ENCODE measurements at regions not wholly inside any gene's neighbourhood (a gene's known extent, or its start where the extent isn't known, plus 50 kb on each side); places are given as distances from the start of the nearest gene placed in this dataset.

- Histone ChIP-seq H3K36me3 (ENCODE audit: control insufficient read depth in 4 of 4, insufficient read depth in 4 of 4, low read length in 3 of 4) (no peaks in the 10 kb centered on the region), H3K9me3 (ENCODE audit: control extremely low read depth in 1 of 5, control insufficient read depth in 4 of 5, insufficient read depth in 2 of 5, low read depth in 1 of 5, low read length in 4 of 5) (peaks cover 0 to 5% (median 0%) of the 10 kb centered on the region in 5 experiments), H3K27me3 (replicated peaks in 2 of 5; ENCODE audit: control insufficient read depth in 4 of 5, insufficient read depth in 5 of 5, low read length in 4 of 5) (no peaks in the 10 kb centered on the region), H3K4me1 (ENCODE audit: control extremely low read depth in 1 of 4, control insufficient read depth in 4 of 4, insufficient read depth in 4 of 4, low read length in 3 of 4) (peaks cover 0 to 5% (median 1%) of the 10 kb centered on the region in 4 experiments), H3K4me3 (ENCODE audit: control insufficient read depth in 1 of 7, extremely low read depth in 1 of 7, insufficient read depth in 4 of 7, low read depth in 2 of 7, low read length in 6 of 7) (no peak overlapping the region), H3K27ac (ENCODE audit: insufficient read depth in 1 of 2, low read depth in 1 of 2, low read length in 2 of 2, poor library complexity in 1 of 2, severe bottlenecking in 2 of 2) (no peak overlapping the region)
- DNase-seq, result no peak
- ChIA-PET CTCF (no interaction called here), POLR2A (no interaction called here)
- 100% methylated on average over 1 of the region's 2 CpGs for WGBS (ENCODE audit: insufficient coverage)
These were observed 69.2 kb downstream of the LYZL2 start for GRCh38 chr10:30560326-30560725.

- POLR2A ChIA-PET, result no interaction called here
- H3K4me3 ChIP-seq (ENCODE audit: control insufficient read depth in 1 of 7, extremely low read depth in 1 of 7, insufficient read depth in 4 of 7, low read depth in 2 of 7, low read length in 6 of 7), result no peak overlapping the region
- no peak overlapping the region for H3K27ac ChIP-seq (ENCODE audit: insufficient read depth in 1 of 2, low read depth in 1 of 2, low read length in 2 of 2, poor library complexity in 1 of 2, severe bottlenecking in 2 of 2)
- H3K36me3 ChIP-seq (ENCODE audit: control insufficient read depth in 4 of 4, insufficient read depth in 4 of 4, low read length in 3 of 4), result no peaks in the 10 kb centered on the region
- H3K4me1 ChIP-seq (ENCODE audit: control extremely low read depth in 1 of 4, control insufficient read depth in 4 of 4, insufficient read depth in 4 of 4, low read length in 3 of 4), result peaks cover 4 to 14% (median 5%) of the 10 kb centered on the region in 4 experiments
- 85% methylated on average over 9 of the region's 9 CpGs for WGBS (ENCODE audit: insufficient coverage)
- no peak for DNase-seq
- H3K27me3 ChIP-seq (replicated peaks in 2 of 5; ENCODE audit: control insufficient read depth in 4 of 5, insufficient read depth in 5 of 5, low read length in 4 of 5), result no peaks in the 10 kb centered on the region
- peaks cover 0 to 5% (median 0%) of the 10 kb centered on the region in 5 experiments for H3K9me3 ChIP-seq (ENCODE audit: control extremely low read depth in 1 of 5, control insufficient read depth in 4 of 5, insufficient read depth in 2 of 5, low read depth in 1 of 5, low read length in 4 of 5)
- CTCF ChIA-PET, result interaction anchor here (0.8 to 1.3 kb wide), 4 partner anchors 8 to 32 kb away, joined by 3 read pairs; no protein-coding TSS in a partner anchor
These were observed 70.4 kb downstream of the LYZL2 start for GRCh38 chr10:30559180-30559579.

- no peak overlapping the region for H3K27ac ChIP-seq (ENCODE audit: insufficient read depth in 1 of 2, low read depth in 1 of 2, low read length in 2 of 2, poor library complexity in 1 of 2, severe bottlenecking in 2 of 2)
- H3K9me3 ChIP-seq (ENCODE audit: control extremely low read depth in 1 of 5, control insufficient read depth in 4 of 5, insufficient read depth in 2 of 5, low read depth in 1 of 5, low read length in 4 of 5), result peaks cover 0 to 5% (median 0%) of the 10 kb centered on the region in 5 experiments
- H3K4me3 ChIP-seq (ENCODE audit: control insufficient read depth in 1 of 7, extremely low read depth in 1 of 7, insufficient read depth in 4 of 7, low read depth in 2 of 7, low read length in 6 of 7), result no peak overlapping the region
- ChIA-PET POLR2A (no interaction called here), CTCF (interaction anchor here (0.8 to 1.0 kb wide), 3 partner anchors 9 to 33 kb away, joined by 3 read pairs; no protein-coding TSS in a partner anchor)
- no peak for DNase-seq
- peaks cover 11 to 22% (median 12%) of the 10 kb centered on the region in 4 experiments for H3K4me1 ChIP-seq (ENCODE audit: control extremely low read depth in 1 of 4, control insufficient read depth in 4 of 4, insufficient read depth in 4 of 4, low read length in 3 of 4)
- H3K36me3 ChIP-seq (ENCODE audit: control insufficient read depth in 4 of 4, insufficient read depth in 4 of 4, low read length in 3 of 4), result no peaks in the 10 kb centered on the region
- H3K27me3 ChIP-seq (replicated peaks in 2 of 5; ENCODE audit: control insufficient read depth in 4 of 5, insufficient read depth in 5 of 5, low read length in 4 of 5), result no peaks in the 10 kb centered on the region
- 98% methylated on average over 9 of the region's 14 CpGs for WGBS (ENCODE audit: insufficient coverage)
These were observed 71.1 kb downstream of the LYZL2 start for GRCh38 chr10:30558411-30558810.

- POLR2A ChIA-PET, result no interaction called here
- WGBS (ENCODE audit: insufficient coverage), result over 99% methylated on average over 8 of the region's 8 CpGs
- H3K36me3 ChIP-seq (ENCODE audit: control insufficient read depth in 4 of 4, insufficient read depth in 4 of 4, low read length in 3 of 4), result no peaks in the 10 kb centered on the region
- no peaks in the 10 kb centered on the region for H3K27me3 ChIP-seq (replicated peaks in 2 of 5; ENCODE audit: control insufficient read depth in 4 of 5, insufficient read depth in 5 of 5, low read length in 4 of 5)
- CTCF ChIA-PET, result interaction anchor here (1.0 to 2.1 kb wide), 3 partner anchors 23 to 26 kb away, joined by 3 to 9 read pairs (median 4); no protein-coding TSS in a partner anchor
- no peak for DNase-seq
- no peak overlapping the region for H3K27ac ChIP-seq (ENCODE audit: insufficient read depth in 1 of 2, low read depth in 1 of 2, low read length in 2 of 2, poor library complexity in 1 of 2, severe bottlenecking in 2 of 2)
- H3K4me1 ChIP-seq (ENCODE audit: control extremely low read depth in 1 of 4, control insufficient read depth in 4 of 4, insufficient read depth in 4 of 4, low read length in 3 of 4), result peaks cover 13 to 25% (median 17%) of the 10 kb centered on the region in 4 experiments
- H3K4me3 ChIP-seq (ENCODE audit: control insufficient read depth in 1 of 7, extremely low read depth in 1 of 7, insufficient read depth in 4 of 7, low read depth in 2 of 7, low read length in 6 of 7), result no peak overlapping the region
- peaks cover 0 to 5% (median 0%) of the 10 kb centered on the region in 5 experiments for H3K9me3 ChIP-seq (ENCODE audit: control extremely low read depth in 1 of 5, control insufficient read depth in 4 of 5, insufficient read depth in 2 of 5, low read depth in 1 of 5, low read length in 4 of 5)
These were observed 71.7 kb downstream of the LYZL2 start for GRCh38 chr10:30557884-30558283.

- Histone ChIP-seq H3K27ac (ENCODE audit: insufficient read depth in 1 of 2, low read depth in 1 of 2, low read length in 2 of 2, poor library complexity in 1 of 2, severe bottlenecking in 2 of 2) (no peak overlapping the region), H3K9me3 (ENCODE audit: control extremely low read depth in 1 of 5, control insufficient read depth in 4 of 5, insufficient read depth in 2 of 5, low read depth in 1 of 5, low read length in 4 of 5) (peaks cover 0 to 5% (median 0%) of the 10 kb centered on the region in 5 experiments), H3K4me1 (ENCODE audit: control extremely low read depth in 1 of 4, control insufficient read depth in 4 of 4, insufficient read depth in 4 of 4, low read length in 3 of 4) (peaks cover 13 to 33% (median 19%) of the 10 kb centered on the region in 4 experiments), H3K36me3 (ENCODE audit: control insufficient read depth in 4 of 4, insufficient read depth in 4 of 4, low read length in 3 of 4) (no peaks in the 10 kb centered on the region), H3K4me3 (ENCODE audit: control insufficient read depth in 1 of 7, extremely low read depth in 1 of 7, insufficient read depth in 4 of 7, low read depth in 2 of 7, low read length in 6 of 7) (no peak overlapping the region), H3K27me3 (replicated peaks in 2 of 5; ENCODE audit: control insufficient read depth in 4 of 5, insufficient read depth in 5 of 5, low read length in 4 of 5) (no peaks in the 10 kb centered on the region)
- ChIA-PET POLR2A (interaction anchor here (0.6 to 0.7 kb wide), 2 partner anchors 20 to 50 kb away, joined by 3 read pairs; no protein-coding TSS in a partner anchor), CTCF (interaction anchor here (0.6 to 3.3 kb wide), 7 partner anchors 14 to 105 kb away, joined by 3 to 18 read pairs (median 5); no protein-coding TSS in a partner anchor)
- WGBS (ENCODE audit: insufficient coverage), result 100% methylated on average over 1 of the region's 1 CpG
- no peak for DNase-seq
These were observed 73.4 kb downstream of the LYZL2 start for GRCh38 chr10:30556189-30556588.

- peaks cover 0 to 5% (median 0%) of the 10 kb centered on the region in 5 experiments for H3K9me3 ChIP-seq (ENCODE audit: control extremely low read depth in 1 of 5, control insufficient read depth in 4 of 5, insufficient read depth in 2 of 5, low read depth in 1 of 5, low read length in 4 of 5)
- H3K27ac ChIP-seq (ENCODE audit: insufficient read depth in 1 of 2, low read depth in 1 of 2, low read length in 2 of 2, poor library complexity in 1 of 2, severe bottlenecking in 2 of 2), result no peak overlapping the region
- H3K27me3 ChIP-seq (replicated peaks in 2 of 5; ENCODE audit: control insufficient read depth in 4 of 5, insufficient read depth in 5 of 5, low read length in 4 of 5), result no peaks in the 10 kb centered on the region
- no peak overlapping the region for H3K4me3 ChIP-seq (ENCODE audit: control insufficient read depth in 1 of 7, extremely low read depth in 1 of 7, insufficient read depth in 4 of 7, low read depth in 2 of 7, low read length in 6 of 7)
- H3K4me1 ChIP-seq (ENCODE audit: control extremely low read depth in 1 of 4, control insufficient read depth in 4 of 4, insufficient read depth in 4 of 4, low read length in 3 of 4), result peaks cover 13 to 38% (median 24%) of the 10 kb centered on the region in 4 experiments
- ChIA-PET CTCF (interaction anchor here (0.6 to 3.3 kb wide), 6 partner anchors 13 to 104 kb away, joined by 3 to 18 read pairs (median 5); no protein-coding TSS in a partner anchor), POLR2A (no interaction called here)
- 96% methylated on average over 4 of the region's 5 CpGs for WGBS (ENCODE audit: insufficient coverage)
- no peaks in the 10 kb centered on the region for H3K36me3 ChIP-seq (ENCODE audit: control insufficient read depth in 4 of 4, insufficient read depth in 4 of 4, low read length in 3 of 4)
- no peak for DNase-seq
These were observed 74.1 kb downstream of the LYZL2 start for GRCh38 chr10:30555465-30555864.

- no peak for DNase-seq
- POLR2A ChIA-PET, result interaction anchor here (0.8 kb wide), 1 partner anchor 9 kb away, joined by 3 read pairs; no protein-coding TSS in a partner anchor
- peak overlapping the region in 1 of 2 experiments; percentile 73 for H3K27ac ChIP-seq (ENCODE audit: insufficient read depth in 1 of 2, low read depth in 1 of 2, low read length in 2 of 2, poor library complexity in 1 of 2, severe bottlenecking in 2 of 2)
- peaks cover 13 to 38% (median 24%) of the 10 kb centered on the region in 4 experiments for H3K4me1 ChIP-seq (ENCODE audit: control extremely low read depth in 1 of 4, control insufficient read depth in 4 of 4, insufficient read depth in 4 of 4, low read length in 3 of 4)
- H3K9me3 ChIP-seq (ENCODE audit: control extremely low read depth in 1 of 5, control insufficient read depth in 4 of 5, insufficient read depth in 2 of 5, low read depth in 1 of 5, low read length in 4 of 5), result peaks cover 0 to 5% (median 0%) of the 10 kb centered on the region in 5 experiments
- WGBS (ENCODE audit: insufficient coverage), result 0% methylated on average over 1 of the region's 5 CpGs
- CTCF ChIA-PET, result interaction anchor here (0.6 to 3.9 kb wide), 6 partner anchors 9 to 1824 kb away, joined by 3 to 18 read pairs (median 8); no protein-coding TSS in a partner anchor
- H3K27me3 ChIP-seq (replicated peaks in 2 of 5; ENCODE audit: control insufficient read depth in 4 of 5, insufficient read depth in 5 of 5, low read length in 4 of 5), result no peaks in the 10 kb centered on the region
- H3K4me3 ChIP-seq (ENCODE audit: control insufficient read depth in 1 of 7, extremely low read depth in 1 of 7, insufficient read depth in 4 of 7, low read depth in 2 of 7, low read length in 6 of 7), result peak overlapping the region in 3 of 7 experiments; percentile 30 to 63 (median 48)
- H3K36me3 ChIP-seq (ENCODE audit: control insufficient read depth in 4 of 4, insufficient read depth in 4 of 4, low read length in 3 of 4), result no peaks in the 10 kb centered on the region
These were observed 75.1 kb downstream of the LYZL2 start for GRCh38 chr10:30554440-30554825.
